Panc1 (cell line): ENCODE measurements at regions not wholly inside any gene's neighbourhood (a gene's known extent, or its start where the extent isn't known, plus 50 kb on each side); places are given as distances from the start of the nearest gene placed in this dataset.
"Not testable (repeated sequence)": the region's sequence is repeated elsewhere in the genome, so short reads cannot be mapped to it uniquely, and the experiment has no call there.

Source experiments
- ATAC-seq: fragments of 200-7000 bp; cut with Tn5 transposase; 2 replicates; pipeline ENCODE4 v1.9.1; 2020; ENCODE audit warnings: mild to moderate bottlenecking, moderate library complexity
- BruUV-seq: library from RNA; stranded (reverse); fragments of 400-500 nt; replicated peaks from 2 replicates; lab custom pipeline; 2021; lab: Mats Ljungman, UMichigan
- CTCF ChIA-PET: fragments of 300-600 bp; sonication (Branson Sonifier 250); formaldehyde crosslinking; loops from one replicate; lab custom pipeline; 2022; ENCODE audit warnings: antibody characterized with exemption; lab: Charles Lee
- POLR2A ChIA-PET: fragments of 300-600 bp; sonication (Branson Sonifier 250); formaldehyde crosslinking; loops from one replicate; lab custom pipeline; 2022; ENCODE audit warnings: antibody characterized with exemption; lab: Charles Lee
- DNase-seq: peaks from one replicate; pipeline ENCODE4 v3.0.0-alpha.2; 2010; ENCODE audit warnings: low read depth, low spot score
- H3K27ac ChIP-seq: 2 replicates; pipeline ENCODE4 v1.5.1; 2011; ENCODE audit warnings: mild to moderate bottlenecking, low read length, inconsistent platforms
- H3K27me3 ChIP-seq: fragments of 200-500 bp; sonication (Bioruptor generic); 2 replicates; pipeline ENCODE4 v1.6.0; 2014; ENCODE audit warnings: low read length, inconsistent platforms; ENCODE audit not compliant: control insufficient read depth, insufficient read depth
- H3K36me3 ChIP-seq: fragments of 200-500 bp; sonication (Bioruptor generic); 2 replicates; pipeline ENCODE4 v1.5.1; 2014; ENCODE audit warnings: inconsistent platforms, mild to moderate bottlenecking, low read length, moderate library complexity; ENCODE audit not compliant: control insufficient read depth, insufficient read depth
- H3K4me1 ChIP-seq: 2 replicates; pipeline ENCODE4 v1.5.1; 2011; ENCODE audit warnings: inconsistent platforms, mild to moderate bottlenecking, low read length, moderate library complexity; ENCODE audit not compliant: control insufficient read depth, insufficient read depth
- H3K4me3 ChIP-seq, 2 experiments: 2 replicates each; pipeline ENCODE4 v1.5.1; 2011 to 2012; ENCODE audit warnings: low read depth in 2 of 2, low read length in 2 of 2, mild to moderate bottlenecking in 2 of 2, inconsistent platforms in 1 of 2, moderate library complexity in 1 of 2
- H3K9me3 ChIP-seq: fragments of 200-500 bp; sonication (Bioruptor generic); 2 replicates; pipeline ENCODE4 v1.5.1; 2014; ENCODE audit warnings: low read depth, mild to moderate bottlenecking, inconsistent platforms, low read length, moderate library complexity; ENCODE audit not compliant: control insufficient read depth, insufficient read depth
- CTCF ChIP-seq: fragments of 450-650 bp; IDR thresholded peaks from 2 replicates; pipeline ENCODE4 v1.5.1; 2017; ENCODE audit warnings: mild to moderate bottlenecking
- POLR2AphosphoS5 ChIP-seq: IDR thresholded peaks from 2 replicates; pipeline ENCODE4 v1.6.1; 2012; ENCODE audit warnings: mild to moderate bottlenecking, low read depth, low read length, moderate library complexity
- REST ChIP-seq, 2 experiments: IDR thresholded peaks; 2 replicates each; pipeline ENCODE4 v1.6.1; 2011 to 2012; ENCODE audit warnings: low read depth in 2 of 2, control low read depth in 1 of 2, low read length in 1 of 2, mild to moderate bottlenecking in 1 of 2, moderate library complexity in 1 of 2; ENCODE audit not compliant: insufficient read depth in 1 of 2
- SIN3A ChIP-seq: IDR thresholded peaks from 2 replicates; pipeline ENCODE4 v1.6.1; 2012; ENCODE audit warnings: low read depth, mild to moderate bottlenecking, low read length, moderate library complexity, borderline replicate concordance; ENCODE audit not compliant: insufficient read depth
- TCF7L2 ChIP-seq: IDR thresholded peaks from 2 replicates; pipeline ENCODE4 v1.6.1; 2011; ENCODE audit warnings: mild to moderate bottlenecking, low read depth, low read length, inconsistent platforms
- in situ Hi-C: cut with HindIII; loops from 2 replicates; pipeline ENCODE4 v1.10.0; 2016; ENCODE audit warnings: low sequenced_read_pairs, low pct_unique_long_range_greater_than_20kb
- intact Hi-C: fragments of 100-400 bp; cut with micrococcal nuclease; formaldehyde crosslinking; loops from one replicate; pipeline ENCODE4 v1.10.0; 2022; ENCODE audit not compliant: unreplicated experiment

GRCh38 chr7:114334989-114335388, 79.6 kb upstream of the FOXP2 start:
- no peak for ATAC-seq
- Histone ChIP-seq H3K9me3 (no peaks in the 10 kb centered on the region), H3K27me3 (no peaks in the 10 kb centered on the region), H3K4me1 (no peaks in the 10 kb centered on the region), H3K4me3 (no peak overlapping the region), H3K27ac (no peak overlapping the region), H3K36me3 (no peaks in the 10 kb centered on the region)
- ChIA-PET POLR2A (no interaction called here), CTCF (interaction anchor here (0.6 to 0.7 kb wide), 2 partner anchors 124 to 1516 kb away, joined by 4 to 6 read pairs; no protein-coding TSS in a partner anchor)
- no TSS peak for BruUV-seq
- no peak for TF ChIP-seq SIN3A
- TF ChIP-seq CTCF = no peak
- intact Hi-C loops = no loop called here
- no peak for DNase-seq
- in situ Hi-C loops = no loop called here

GRCh38 chr7:114329458-114329857, 85.2 kb upstream of the FOXP2 start:
- H3K27me3 ChIP-seq, ATAC-seq, H3K9me3 ChIP-seq, H3K36me3 ChIP-seq, H3K4me1 ChIP-seq, CTCF ChIA-PET, POLR2A ChIA-PET, H3K4me3 ChIP-seq, H3K27ac ChIP-seq, BruUV-seq, intact Hi-C loops, DNase-seq, in situ Hi-C loops: not testable (repeated sequence)

GRCh38 chr7:114317450-114318098, 97.0 kb upstream of the FOXP2 start:
- DNase-seq (no peak), ATAC-seq (no peak)
- H3K27me3 ChIP-seq = no peaks in the 10 kb centered on the region
- H3K4me3 ChIP-seq = no peak overlapping the region
- ChIA-PET POLR2A (no interaction called here), CTCF (interaction anchor here (0.5 kb wide), 1 partner anchor 346 kb away, joined by 4 read pairs; no protein-coding TSS in a partner anchor)
- no peaks in the 10 kb centered on the region for H3K9me3 ChIP-seq
- BruUV-seq = no TSS peak
- H3K36me3 ChIP-seq = no peaks in the 10 kb centered on the region
- no peak overlapping the region for H3K27ac ChIP-seq
- no peaks in the 10 kb centered on the region for H3K4me1 ChIP-seq
- TF ChIP-seq SIN3A (no peak), POLR2AphosphoS5 (no peak), TCF7L2 (no peak), CTCF (no peak), REST (IDR thresholded peaks at IDR 0.05; ENCODE audit: insufficient read depth in 1 of 2, low read depth in 2 of 2, low read length in 1 of 2) (no peak)
- in situ Hi-C loops = no loop called here
- intact Hi-C loops = no loop called here
